ENCODE measurements at regions not wholly inside any gene's neighbourhood (a gene's known extent, or its start where the extent isn't known, plus 50 kb on each side); places are given as distances from the start of the nearest gene placed in this dataset.

GRCh38 chr6:145023116-145023726 lies 712.1 kb downstream of the EPM2A start:
- Histone ChIP-seq H4K91ac (ENCODE audit: insufficient read length, low read depth, low read length) (no peak overlapping the region), H3T11ph (ENCODE audit: low read length) (no peak overlapping the region), H3K4me1 (ENCODE audit: insufficient read depth, low read length) (no peaks in the 10 kb centered on the region; the same call in 1 of the 2 replicates), H3K27ac (ENCODE audit: insufficient read length, low read depth, low read length) (no peak overlapping the region), H2AFZ (ENCODE audit: low read length) (no peak overlapping the region), H3K23ac (ENCODE audit: insufficient read length, low read depth, low read length) (no peak overlapping the region), H2AK5ac (ENCODE audit: insufficient read length, low read length) (no peak overlapping the region), H3K79me1 (ENCODE audit: insufficient read depth, low read depth, low read length, poor library complexity, severe bottlenecking) (no peaks in the 10 kb centered on the region), H3K23me2 (ENCODE audit: insufficient read length, low read depth, low read length, poor library complexity, severe bottlenecking) (no peaks in the 10 kb centered on the region), H4K20me1 (ENCODE audit: control insufficient read depth, insufficient read depth, insufficient read length) (no peaks in the 10 kb centered on the region), H4K8ac (replicated peaks; ENCODE audit: insufficient read length, low read depth, low read length) (no peak overlapping the region), H2BK12ac (ENCODE audit: insufficient read length, low read depth, low read length) (no peak overlapping the region), H3K27me3 (ENCODE audit: insufficient read depth, low read length) (no peaks in the 10 kb centered on the region), H4K5ac (ENCODE audit: insufficient read length, low read depth, low read length) (no peak overlapping the region), H3K56ac (ENCODE audit: insufficient read length, low read depth, low read length) (no peak overlapping the region), H3K4ac (ENCODE audit: low read depth, low read length) (no peak overlapping the region), H3K9ac (ENCODE audit: extremely low read depth, insufficient read length, low read length) (no peak overlapping the region), H3K18ac (ENCODE audit: insufficient read length, low read depth, low read length) (no peak overlapping the region), H2BK120ac (ENCODE audit: low read depth, low read length, poor library complexity, severe bottlenecking) (no peak overlapping the region), H2BK20ac (ENCODE audit: low read depth, low read length, poor library complexity, severe bottlenecking) (no peak overlapping the region), H3K79me2 (ENCODE audit: insufficient read depth, low read length) (no peaks in the 10 kb centered on the region), H2BK15ac (ENCODE audit: low read depth, low read length) (no peak overlapping the region), H3K9me3 (ENCODE audit: control insufficient read depth, low read depth, low read length) (no peaks in the 10 kb centered on the region), H3K14ac (ENCODE audit: insufficient read depth, low read length) (no peak overlapping the region), H3K4me2 (ENCODE audit: insufficient read depth, insufficient read length, low read length) (no peak overlapping the region), H2BK5ac (ENCODE audit: insufficient read length, low read length) (no peak overlapping the region)
- no peak for TF ChIP-seq CTCF (conservative IDR thresholded peaks at IDR 0.05)
- H3K27me3 Mint-ChIP-seq (ENCODE audit: low read depth): no peaks in the 10 kb centered on the region
- no peak for DNase-seq
- no peaks in the 10 kb centered on the region for H3K36me3 Mint-ChIP-seq (ENCODE audit: insufficient read depth in 1 of 3, low read depth in 3 of 3)
- WGBS (ENCODE audit: extremely low coverage, insufficient read length, low lambda C conversion rate): no CpG with 5 or more reads among the region's 3 CpGs
- H3K4me1 Mint-ChIP-seq: peaks cover 17% of the 10 kb centered on the region in 2 experiments
- H3K4me3 Mint-ChIP-seq: no peak overlapping the region
- peak overlapping the region in 2 of 3 experiments; percentile 7 to 82; a peak in 2 of 7 replicates for H3K27ac Mint-ChIP-seq
- H3K9me3 Mint-ChIP-seq: no peaks in the 10 kb centered on the region

Data from H9 (cell line).